ENCODE measurements at regions not wholly inside any gene's neighbourhood (a gene's known extent, or its start where the extent isn't known, plus 50 kb on each side); places are given as distances from the start of the nearest gene placed in this dataset.

GRCh38 chr12:18008642-18009041 lies 81.4 kb downstream of the RERGL start:
- no peak for DNase-seq
- ChIA-PET POLR2A (no interaction called here), CTCF (no interaction called here)
- Histone ChIP-seq H3K9me3 (ENCODE audit: low read length) (no peaks in the 10 kb centered on the region), H3K27me3 (ENCODE audit: insufficient read depth, low read length, poor library complexity, severe bottlenecking) (no peaks in the 10 kb centered on the region), H3K36me3 (ENCODE audit: insufficient read depth, low read length) (no peaks in the 10 kb centered on the region), H3K4me1 (ENCODE audit: insufficient read depth, low read length) (no peaks in the 10 kb centered on the region), H3K27ac (ENCODE audit: low read depth, low read length) (no peak overlapping the region), H3K4me3 (ENCODE audit: low read length) (no peak overlapping the region)
- Mint-ChIP-seq H3K4me1 (no peaks in the 10 kb centered on the region), H3K36me3 (no peaks in the 10 kb centered on the region), H3K4me3 (no peak overlapping the region), H3K27ac (no peak overlapping the region), H3K9me3 (peaks cover 3 to 23% (median 5%) of the 10 kb centered on the region in 5 donors), H3K27me3 (no peaks in the 10 kb centered on the region)

GRCh38 chr12:17999174-17999801 lies 90.7 kb downstream of the RERGL start:
- Mint-ChIP-seq H3K4me1 (no peaks in the 10 kb centered on the region), H3K27me3 (no peaks in the 10 kb centered on the region), H3K4me3 (no peak overlapping the region), H3K27ac (no peak overlapping the region), H3K9me3 (peaks cover 12 to 40% (median 21%) of the 10 kb centered on the region in 5 donors), H3K36me3 (no peaks in the 10 kb centered on the region)
- no peak for DNase-seq
- H3K4me3 ChIP-seq (ENCODE audit: low read length), result no peak overlapping the region
- peaks cover 7% of the 10 kb centered on the region for H3K9me3 ChIP-seq (ENCODE audit: low read length)
- no peak overlapping the region for H3K27ac ChIP-seq (ENCODE audit: low read depth, low read length)
- no peaks in the 10 kb centered on the region for H3K27me3 ChIP-seq (ENCODE audit: insufficient read depth, low read length, poor library complexity, severe bottlenecking)
- H3K36me3 ChIP-seq (ENCODE audit: insufficient read depth, low read length), result no peaks in the 10 kb centered on the region
- H3K4me1 ChIP-seq (ENCODE audit: insufficient read depth, low read length), result no peaks in the 10 kb centered on the region
- ChIA-PET POLR2A (no interaction called here), CTCF (no interaction called here)

- ChIA-PET CTCF (no interaction called here), POLR2A (no interaction called here)
- Histone ChIP-seq H3K9me3 (ENCODE audit: low read length) (no peaks in the 10 kb centered on the region), H3K36me3 (ENCODE audit: insufficient read depth, low read length) (no peaks in the 10 kb centered on the region), H3K4me3 (ENCODE audit: low read length) (no peak overlapping the region), H3K27ac (ENCODE audit: low read depth, low read length) (no peak overlapping the region), H3K27me3 (ENCODE audit: insufficient read depth, low read length, poor library complexity, severe bottlenecking) (no peaks in the 10 kb centered on the region), H3K4me1 (ENCODE audit: insufficient read depth, low read length) (no peaks in the 10 kb centered on the region)
- peaks cover 0 to 13% (median 2%) of the 10 kb centered on the region in 5 donors for H3K9me3 Mint-ChIP-seq
- no peak for DNase-seq
- H3K4me3 Mint-ChIP-seq, result no peak overlapping the region
- no peaks in the 10 kb centered on the region for H3K27me3 Mint-ChIP-seq
- H3K4me1 Mint-ChIP-seq, result no peaks in the 10 kb centered on the region
- H3K36me3 Mint-ChIP-seq, result no peaks in the 10 kb centered on the region
- H3K27ac Mint-ChIP-seq, result no peak overlapping the region
These were observed 97.9 kb downstream of the RERGL start for GRCh38 chr12:17992002-17992656.

- no peaks in the 10 kb centered on the region for H3K36me3 Mint-ChIP-seq
- no peaks in the 10 kb centered on the region for H3K4me1 Mint-ChIP-seq
These were observed 107.4 kb downstream of the RERGL start for GRCh38 chr12:17982556-17982955.

GRCh38 chr12:17976202-17976601 lies 113.8 kb downstream of the RERGL start:
- Mint-ChIP-seq H3K9me3 (peaks cover 4 to 14% (median 8%) of the 10 kb centered on the region in 5 donors), H3K27ac (no peak overlapping the region), H3K27me3 (no peaks in the 10 kb centered on the region), H3K4me3 (no peak overlapping the region), H3K4me1 (no peaks in the 10 kb centered on the region), H3K36me3 (no peaks in the 10 kb centered on the region)
- no peak for DNase-seq
- H3K27me3 ChIP-seq (ENCODE audit: insufficient read depth, low read length, poor library complexity, severe bottlenecking), result no peaks in the 10 kb centered on the region
- H3K4me3 ChIP-seq (ENCODE audit: low read length), result no peak overlapping the region
- no peaks in the 10 kb centered on the region for H3K4me1 ChIP-seq (ENCODE audit: insufficient read depth, low read length)
- H3K9me3 ChIP-seq (ENCODE audit: low read length), result no peaks in the 10 kb centered on the region
- H3K36me3 ChIP-seq (ENCODE audit: insufficient read depth, low read length), result no peaks in the 10 kb centered on the region
- no peak overlapping the region for H3K27ac ChIP-seq (ENCODE audit: low read depth, low read length)
- POLR2A ChIA-PET, result no interaction called here
- CTCF ChIA-PET, result no interaction called here

More at GRCh38 chr12:17982556-17982955, 107.4 kb downstream of the RERGL start:
- CTCF ChIA-PET, result interaction anchor here (1.4 kb wide), 1 partner anchor 20 kb away, joined by 3 read pairs; no protein-coding TSS in a partner anchor
- Mint-ChIP-seq H3K4me3 (no peak overlapping the region), H3K9me3 (peaks cover 0 to 32% (median 4%) of the 10 kb centered on the region in 5 donors), H3K27ac (no peak overlapping the region), H3K27me3 (no peaks in the 10 kb centered on the region)
- no peak overlapping the region for H3K4me3 ChIP-seq (ENCODE audit: low read length)
- H3K36me3 ChIP-seq (ENCODE audit: insufficient read depth, low read length), result no peaks in the 10 kb centered on the region
- H3K9me3 ChIP-seq (ENCODE audit: low read length), result no peaks in the 10 kb centered on the region
- no peaks in the 10 kb centered on the region for H3K27me3 ChIP-seq (ENCODE audit: insufficient read depth, low read length, poor library complexity, severe bottlenecking)
- POLR2A ChIA-PET, result no interaction called here
- DNase-seq, result no peak
- no peak overlapping the region for H3K27ac ChIP-seq (ENCODE audit: low read depth, low read length)
- no peaks in the 10 kb centered on the region for H3K4me1 ChIP-seq (ENCODE audit: insufficient read depth, low read length)

- H3K27ac ChIP-seq (ENCODE audit: low read depth, low read length), result no peak overlapping the region
- H3K36me3 Mint-ChIP-seq, result no peaks in the 10 kb centered on the region
- no peak overlapping the region for H3K27ac Mint-ChIP-seq
- no peak overlapping the region for H3K4me3 Mint-ChIP-seq
- no peaks in the 10 kb centered on the region for H3K4me1 ChIP-seq (ENCODE audit: insufficient read depth, low read length)
- H3K27me3 ChIP-seq (ENCODE audit: insufficient read depth, low read length, poor library complexity, severe bottlenecking), result no peaks in the 10 kb centered on the region
- H3K27me3 Mint-ChIP-seq, result no peaks in the 10 kb centered on the region
- no peak overlapping the region for H3K4me3 ChIP-seq (ENCODE audit: low read length)
- ChIA-PET CTCF (no interaction called here), POLR2A (no interaction called here)
- H3K9me3 Mint-ChIP-seq, result peaks cover 4 to 14% (median 8%) of the 10 kb centered on the region in 5 donors
- H3K36me3 ChIP-seq (ENCODE audit: insufficient read depth, low read length), result no peaks in the 10 kb centered on the region
- H3K4me1 Mint-ChIP-seq, result no peaks in the 10 kb centered on the region
- no peak for DNase-seq
- no peaks in the 10 kb centered on the region for H3K9me3 ChIP-seq (ENCODE audit: low read length)
These were observed 114.2 kb downstream of the RERGL start for GRCh38 chr12:17975763-17976162.

- Mint-ChIP-seq H3K27ac (no peak overlapping the region), H3K4me1 (no peaks in the 10 kb centered on the region), H3K36me3 (no peaks in the 10 kb centered on the region), H3K9me3 (peaks cover 4 to 17% (median 8%) of the 10 kb centered on the region in 5 donors), H3K4me3 (no peak overlapping the region), H3K27me3 (no peaks in the 10 kb centered on the region)
- Histone ChIP-seq H3K4me3 (ENCODE audit: low read length) (no peak overlapping the region), H3K27ac (ENCODE audit: low read depth, low read length) (no peak overlapping the region), H3K4me1 (ENCODE audit: insufficient read depth, low read length) (no peaks in the 10 kb centered on the region), H3K9me3 (ENCODE audit: low read length) (no peaks in the 10 kb centered on the region), H3K27me3 (ENCODE audit: insufficient read depth, low read length, poor library complexity, severe bottlenecking) (no peaks in the 10 kb centered on the region), H3K36me3 (ENCODE audit: insufficient read depth, low read length) (no peaks in the 10 kb centered on the region)
- no peak for DNase-seq
- POLR2A ChIA-PET, result no interaction called here
- CTCF ChIA-PET, result no interaction called here
These were observed 114.8 kb downstream of the RERGL start for GRCh38 chr12:17975239-17975638.

GRCh38 chr12:17971850-17972249 lies 118.1 kb downstream of the RERGL start:
- no peaks in the 10 kb centered on the region for H3K36me3 ChIP-seq (ENCODE audit: insufficient read depth, low read length)
- no peak overlapping the region for H3K27ac ChIP-seq (ENCODE audit: low read depth, low read length)
- no peaks in the 10 kb centered on the region for H3K27me3 Mint-ChIP-seq
- no peaks in the 10 kb centered on the region for H3K4me1 Mint-ChIP-seq
- no peaks in the 10 kb centered on the region for H3K9me3 ChIP-seq (ENCODE audit: low read length)
- no peak overlapping the region for H3K27ac Mint-ChIP-seq
- peaks cover 4 to 18% (median 12%) of the 10 kb centered on the region in 5 donors for H3K9me3 Mint-ChIP-seq
- no peaks in the 10 kb centered on the region for H3K4me1 ChIP-seq (ENCODE audit: insufficient read depth, low read length)
- H3K4me3 ChIP-seq (ENCODE audit: low read length), result no peak overlapping the region
- H3K4me3 Mint-ChIP-seq, result no peak overlapping the region
- POLR2A ChIA-PET, result no interaction called here
- H3K36me3 Mint-ChIP-seq, result no peaks in the 10 kb centered on the region
- CTCF ChIA-PET, result no interaction called here
- DNase-seq, result no peak
- H3K27me3 ChIP-seq (ENCODE audit: insufficient read depth, low read length, poor library complexity, severe bottlenecking), result no peaks in the 10 kb centered on the region
